BLaER1 (cell line): ENCODE measurements at regions not wholly inside any gene's neighbourhood (a gene's known extent, or its start where the extent isn't known, plus 50 kb on each side); places are given as distances from the start of the nearest gene placed in this dataset.

Experiments used
- H3K27ac ChIP-seq: shearing (Covaris generic); formaldehyde crosslinking; 2 replicates; pipeline ENCODE4 v1.8.1; 2022
- H3K27me3 ChIP-seq: shearing (Covaris generic); formaldehyde crosslinking; 2 replicates; pipeline ENCODE4 v1.8.1; 2022
- H3K36me3 ChIP-seq: shearing (Covaris generic); formaldehyde crosslinking; 2 replicates; pipeline ENCODE4 v1.8.1; 2022
- H3K4me1 ChIP-seq: shearing (Covaris generic); formaldehyde crosslinking; 2 replicates; pipeline ENCODE4 v1.8.1; 2022
- H3K4me2 ChIP-seq: shearing (Covaris generic); formaldehyde crosslinking; 2 replicates; pipeline ENCODE4 v1.8.1; 2022
- H3K4me3 ChIP-seq: shearing (Covaris generic); formaldehyde crosslinking; 2 replicates; pipeline ENCODE4 v1.8.1; 2022
- H3K9ac ChIP-seq: shearing (Covaris generic); formaldehyde crosslinking; 2 replicates; pipeline ENCODE4 v1.8.1; 2022
- H3K9me3 ChIP-seq: shearing (Covaris generic); formaldehyde crosslinking; 2 replicates; pipeline ENCODE4 v1.8.1; 2022
- H4K20me1 ChIP-seq: shearing (Covaris generic); formaldehyde crosslinking; 2 replicates; pipeline ENCODE4 v1.8.1; 2022
- Cebpa-rat ChIP-seq: shearing (Covaris generic); IDR thresholded peaks from 2 replicates; pipeline ENCODE4 v1.8.1; 2022

DNA sequence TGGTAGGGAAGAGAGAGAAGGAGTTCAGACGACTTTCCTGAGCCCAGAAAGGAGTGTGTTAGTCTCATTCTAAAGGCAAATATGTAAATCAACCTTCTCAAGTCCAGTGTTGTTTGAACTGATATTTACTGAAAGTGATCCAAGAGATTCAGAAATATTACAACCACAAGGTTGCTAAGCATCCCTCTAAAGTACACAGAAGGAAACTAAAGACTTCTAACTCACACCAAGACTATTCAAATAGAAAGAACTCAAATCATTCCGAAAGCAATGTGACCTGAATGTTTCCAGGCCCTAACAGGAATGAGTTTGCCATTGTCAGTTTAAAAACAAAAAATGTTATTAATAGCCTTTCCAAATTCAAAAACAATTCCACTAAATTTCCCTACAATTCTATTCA lies 56.9 kb upstream of the VGLL3 start:
- Histone ChIP-seq H3K4me3 (no peak overlapping the region), H3K36me3 (no peaks in the 10 kb centered on the region), H3K9ac (no peak overlapping the region), H3K27me3 (no peaks in the 10 kb centered on the region), H3K4me2 (no peak overlapping the region), H3K9me3 (no peaks in the 10 kb centered on the region), H3K27ac (no peak overlapping the region), H4K20me1 (no peaks in the 10 kb centered on the region), H3K4me1 (no peaks in the 10 kb centered on the region)
- TF ChIP-seq Cebpa-rat: no peak

DNA sequence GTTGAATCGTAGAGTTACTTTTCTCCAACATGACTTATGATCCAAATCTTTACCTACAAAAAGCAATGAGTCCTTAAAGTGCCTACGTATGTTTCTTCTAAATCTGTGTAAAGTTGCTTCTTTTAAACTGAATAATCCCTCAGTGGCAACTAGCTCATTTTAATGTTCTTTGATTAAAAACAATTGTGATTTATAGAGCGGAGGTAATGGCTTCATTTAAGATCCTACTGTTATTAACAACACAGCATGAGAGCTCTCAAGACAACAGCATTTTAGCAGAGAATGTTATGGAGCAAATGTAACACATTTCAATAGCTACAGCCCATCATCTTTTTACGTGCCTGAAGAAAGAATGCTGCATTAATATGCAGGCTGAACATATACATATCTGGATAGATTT lies 55.3 kb upstream of the VGLL3 start:
- Histone ChIP-seq H3K9ac (no peak overlapping the region), H3K9me3 (no peaks in the 10 kb centered on the region), H3K4me2 (no peak overlapping the region), H3K4me3 (no peak overlapping the region), H3K4me1 (no peaks in the 10 kb centered on the region), H4K20me1 (no peaks in the 10 kb centered on the region), H3K36me3 (no peaks in the 10 kb centered on the region), H3K27me3 (no peaks in the 10 kb centered on the region), H3K27ac (no peak overlapping the region)
- no peak for TF ChIP-seq Cebpa-rat

GRCh38 chr3:87045473-87045872 lies 54.5 kb upstream of the VGLL3 start:
- H3K36me3 ChIP-seq: no peaks in the 10 kb centered on the region
- no peaks in the 10 kb centered on the region for H3K9me3 ChIP-seq
- TF ChIP-seq Cebpa-rat: no peak
- H3K27me3 ChIP-seq: no peaks in the 10 kb centered on the region
- no peak overlapping the region for H3K9ac ChIP-seq
- H3K4me1 ChIP-seq: no peaks in the 10 kb centered on the region
- no peak overlapping the region for H3K27ac ChIP-seq
- no peaks in the 10 kb centered on the region for H4K20me1 ChIP-seq
- no peak overlapping the region for H3K4me3 ChIP-seq
- no peak overlapping the region for H3K4me2 ChIP-seq

GRCh38 chr3:87044846-87045245 lies 53.9 kb upstream of the VGLL3 start:
- Histone ChIP-seq H3K4me3 (no peak overlapping the region), H3K4me2 (no peak overlapping the region), H3K9ac (no peak overlapping the region), H3K4me1 (no peaks in the 10 kb centered on the region), H3K27ac (no peak overlapping the region), H4K20me1 (no peaks in the 10 kb centered on the region), H3K36me3 (no peaks in the 10 kb centered on the region), H3K27me3 (no peaks in the 10 kb centered on the region), H3K9me3 (no peaks in the 10 kb centered on the region)
- TF ChIP-seq Cebpa-rat: no peak

GRCh38 chr3:87044409-87044808 lies 53.5 kb upstream of the VGLL3 start:
- H3K4me2 ChIP-seq: no peak overlapping the region
- no peak overlapping the region for H3K9ac ChIP-seq
- no peak overlapping the region for H3K4me3 ChIP-seq
- H3K9me3 ChIP-seq: no peaks in the 10 kb centered on the region
- no peak for TF ChIP-seq Cebpa-rat
- no peaks in the 10 kb centered on the region for H4K20me1 ChIP-seq
- H3K36me3 ChIP-seq: no peaks in the 10 kb centered on the region
- no peaks in the 10 kb centered on the region for H3K4me1 ChIP-seq
- H3K27ac ChIP-seq: no peak overlapping the region
- H3K27me3 ChIP-seq: no peaks in the 10 kb centered on the region

DNA sequence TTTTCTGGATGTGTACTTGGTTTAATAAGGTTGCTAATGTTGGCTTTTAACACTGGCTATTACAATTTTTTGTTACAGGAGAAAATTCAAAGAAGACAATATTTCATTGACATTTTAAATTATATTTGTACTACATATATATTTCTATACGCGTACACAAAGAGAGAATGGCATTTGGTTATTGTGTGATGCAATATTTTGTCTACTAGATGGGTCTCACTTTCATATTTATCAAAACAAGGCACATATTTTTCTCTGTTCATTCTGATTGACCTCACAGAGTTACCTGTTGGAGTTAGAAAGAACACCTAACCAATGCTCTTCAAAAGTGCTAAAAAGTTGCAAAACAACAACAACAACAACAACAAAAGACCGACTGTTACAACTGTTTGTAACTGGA lies 50.2 kb upstream of the VGLL3 start:
- no peak for TF ChIP-seq Cebpa-rat
- Histone ChIP-seq H3K36me3 (no peaks in the 10 kb centered on the region), H3K4me1 (no peaks in the 10 kb centered on the region), H3K27ac (no peak overlapping the region), H3K27me3 (no peaks in the 10 kb centered on the region), H3K4me3 (no peak overlapping the region), H4K20me1 (no peaks in the 10 kb centered on the region), H3K9ac (no peak overlapping the region), H3K4me2 (no peak overlapping the region), H3K9me3 (no peaks in the 10 kb centered on the region)
